Endothelial cell of umbilical vein (primary cell): ENCODE measurements at regions not wholly inside any gene's neighbourhood (a gene's known extent, or its start where the extent isn't known, plus 50 kb on each side); places are given as distances from the start of the nearest gene placed in this dataset.

Experiments
- BruUV-seq: library from RNA; stranded (reverse); fragments of 400-500 nt; replicated peaks from 2 replicates; lab custom pipeline; 2021; lab: Mats Ljungman, UMichigan
- CTCF ChIA-PET: fragments of 300-600, 350-600 bp; sonication (Branson Sonifier 250); formaldehyde crosslinking; loops from one replicate; lab custom pipeline; 2021; ENCODE audit warnings: antibody characterized with exemption, inconsistent platforms; lab: Charles Lee
- POLR2A ChIA-PET: fragments of 300-600, 350-600 bp; sonication (Branson Sonifier 250); formaldehyde crosslinking; loops from one replicate; lab custom pipeline; 2021; ENCODE audit warnings: antibody characterized with exemption, inconsistent platforms; lab: Charles Lee
- DNase-seq: peaks from one replicate; pipeline ENCODE4 v3.0.0-alpha.2; 2011; ENCODE audit warnings: low read depth, low spot score
- FAIRE-seq: peaks from 2 replicates; lab custom pipeline; 2011; peaks lifted over from hg19 to GRCh38; lab: Jason Lieb, UNC
- H2AFZ ChIP-seq: 2 replicates; pipeline ENCODE4 v1.6.0; 2012; ENCODE audit warnings: low read depth, low read length, control low read depth, inconsistent platforms
- H3K27ac ChIP-seq: 2 replicates; pipeline ENCODE4 v1.5.1; 2011; ENCODE audit warnings: low read depth, mild to moderate bottlenecking, control low read depth, low read length, moderate library complexity; ENCODE audit not compliant: insufficient read depth
- H3K27me3 ChIP-seq, 2 experiments: 2 replicates each; pipeline versions ENCODE4 v1.6.0 to v1.6.1; 2011; ENCODE audit warnings: low read length in 2 of 2, mixed read lengths in 1 of 2; ENCODE audit not compliant: control insufficient read depth in 2 of 2, insufficient read depth in 2 of 2
- H3K36me3 ChIP-seq, 2 experiments: 2 replicates in 1 of 2; 3 replicates in 1 of 2; pipeline ENCODE4 v1.5.1; 2011; ENCODE audit warnings: low read length in 2 of 2, mild to moderate bottlenecking in 1 of 2, moderate library complexity in 1 of 2; ENCODE audit not compliant: control insufficient read depth in 2 of 2, insufficient read depth in 2 of 2; ENCODE audit errors: extremely low read depth in 1 of 2
- H3K4me1 ChIP-seq: 3 replicates; pipeline ENCODE4 v1.5.1; 2011; ENCODE audit warnings: mild to moderate bottlenecking, low read length; ENCODE audit not compliant: control insufficient read depth, insufficient read depth; ENCODE audit errors: extremely low read depth
- H3K4me2 ChIP-seq: 2 replicates; pipeline ENCODE4 v1.6.1; 2011; ENCODE audit warnings: low read length, control low read depth, mixed read lengths; ENCODE audit not compliant: insufficient read depth
- H3K4me3 ChIP-seq, 3 experiments: fragments of 200-600 bp in 1 of 3; sonication (generic), shearing (Covaris generic) in 1 of 3; replicated peaks in 1 of 3; 2 replicates each; pipeline ENCODE4 v1.5.1; 2011 to 2016; ENCODE audit warnings: control low read depth in 3 of 3, low read length in 3 of 3, mild to moderate bottlenecking in 2 of 3, inconsistent platforms in 1 of 3, low read depth in 1 of 3, moderate library complexity in 1 of 3; ENCODE audit not compliant: insufficient read depth in 1 of 3
- H3K79me2 ChIP-seq: 2 replicates; pipeline ENCODE4 v1.6.0; 2012; ENCODE audit warnings: low read length, inconsistent platforms; ENCODE audit not compliant: control insufficient read depth, insufficient read depth
- H3K9ac ChIP-seq: replicated peaks from 2 replicates; pipeline ENCODE3; 2011; ENCODE audit warnings: low read length, control low read depth; ENCODE audit not compliant: insufficient read depth; ENCODE audit errors: extremely low read depth
- H3K9me1 ChIP-seq: replicated peaks from 3 replicates; pipeline ENCODE4 v1.6.0; 2011; ENCODE audit warnings: mild to moderate bottlenecking, low read length; ENCODE audit not compliant: control insufficient read depth, insufficient read depth; ENCODE audit errors: extremely low read depth
- H3K9me3 ChIP-seq: replicated peaks from 2 replicates; pipeline ENCODE4 v1.5.1; 2012; ENCODE audit warnings: low read length, inconsistent platforms; ENCODE audit not compliant: control insufficient read depth, insufficient read depth
- H4K20me1 ChIP-seq: replicated peaks from 2 replicates; pipeline ENCODE3; 2011; ENCODE audit warnings: mild to moderate bottlenecking, low read length; ENCODE audit not compliant: control insufficient read depth, insufficient read depth; ENCODE audit errors: extremely low read depth
- CTCF ChIP-seq, 2 donors: IDR thresholded peaks; 1 replicate in 1 of 2; 2 replicates in 1 of 2; pipeline ENCODE4 v1.5.1; 2011; ENCODE audit warnings: low read length in 2 of 2, mild to moderate bottlenecking in 2 of 2, moderate library complexity in 2 of 2, control low read depth in 1 of 2, inconsistent platforms in 1 of 2, low read depth in 1 of 2; ENCODE audit not compliant: insufficient read depth in 1 of 2; ENCODE audit errors: extremely low read depth in 1 of 2
- EZH2 ChIP-seq: IDR thresholded peaks from 2 replicates; pipeline ENCODE4 v1.6.1; 2012; ENCODE audit warnings: borderline replicate concordance, low read depth, mild to moderate bottlenecking, moderate library complexity, low read length, inconsistent platforms; ENCODE audit not compliant: severe bottlenecking
- FOS ChIP-seq: IDR thresholded peaks from 2 replicates; pipeline ENCODE4 v1.6.1; 2011; ENCODE audit warnings: mild to moderate bottlenecking, low read length, moderate library complexity, borderline replicate concordance; ENCODE audit not compliant: insufficient read depth
- GATA2 ChIP-seq: IDR thresholded peaks from 2 replicates; pipeline ENCODE4 v1.7.0; 2011; ENCODE audit warnings: low read depth, mild to moderate bottlenecking, moderate library complexity, mixed read lengths, low read length; ENCODE audit not compliant: insufficient read length, insufficient read depth
- JUN ChIP-seq: IDR thresholded peaks from 2 replicates; pipeline ENCODE4 v1.6.1; 2011; ENCODE audit warnings: borderline replicate concordance, low read depth; ENCODE audit not compliant: insufficient read length, insufficient read depth
- MYC ChIP-seq: IDR thresholded peaks from one replicate; pipeline ENCODE4 v1.6.1; 2011; ENCODE audit warnings: mild to moderate bottlenecking, low read depth, low read length
- POLR2A ChIP-seq: IDR thresholded peaks from 2 replicates; pipeline ENCODE4 v1.6.1; 2012; ENCODE audit warnings: low read depth, mild to moderate bottlenecking, control low read depth, low read length
- POLR2AphosphoS5 ChIP-seq: IDR thresholded peaks from 2 replicates; pipeline ENCODE4 v1.6.1; 2012; ENCODE audit warnings: low read depth, mild to moderate bottlenecking, control low read depth, low read length, moderate library complexity; ENCODE audit not compliant: insufficient read depth
- dilution Hi-C: fragments of 300-500 bp; cut with MboI; formaldehyde crosslinking; loops from one replicate; pipeline ENCODE4 v1.15.0; 2019; ENCODE audit warnings: low sequenced_read_pairs; ENCODE audit not compliant: extremely low pct_ligation_motif_present
- intact Hi-C: fragments of 100-400 bp; cut with micrococcal nuclease; formaldehyde crosslinking; loops from one replicate; pipeline ENCODE4 v1.10.0; 2022
- TF ChIP-seq, protein P1 (sequence below): IDR thresholded peaks from 2 replicates; pipeline ENCODE4 v1.6.1; 2011; ENCODE audit not compliant: insufficient read depth, insufficient read length

DNA sequence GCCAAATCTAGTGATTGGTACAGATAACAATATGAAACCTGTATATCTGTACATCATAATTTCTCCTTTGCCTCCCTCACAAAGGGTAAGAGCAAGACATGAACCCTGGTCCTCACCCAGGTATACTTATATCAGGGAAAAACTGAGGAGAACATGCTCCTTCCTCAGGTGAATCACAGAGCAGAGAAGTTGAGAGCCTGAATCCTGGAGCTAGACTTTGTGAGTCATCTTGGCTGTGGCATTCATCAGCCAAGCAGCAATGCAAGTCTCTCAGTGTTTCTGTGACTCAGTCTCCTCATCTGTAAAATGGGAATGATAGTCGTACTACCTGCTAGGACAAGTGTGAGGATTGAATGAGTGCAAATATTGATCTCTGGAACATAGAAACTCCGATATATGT lies 165.7 kb upstream of the ADAMTS9 start:
- Histone ChIP-seq H3K36me3 (no peaks in the 10 kb centered on the region), H3K4me3 (no peak overlapping the region), H3K27me3 (no peaks in the 10 kb centered on the region), H3K9ac (no peak overlapping the region), H3K4me2 (no peak overlapping the region), H3K4me1 (no peaks in the 10 kb centered on the region), H3K9me1 (no peaks in the 10 kb centered on the region), H3K27ac (no peak overlapping the region), H3K9me3 (no peaks in the 10 kb centered on the region), H2AFZ (no peak overlapping the region), H3K79me2 (no peaks in the 10 kb centered on the region), H4K20me1 (no peaks in the 10 kb centered on the region)
- no peak for TF ChIP-seq FOS
- no peak for TF ChIP-seq MYC
- TF ChIP-seq CTCF (IDR thresholded peaks at IDR 0.05; ENCODE audit: extremely low read depth in 1 of 2, insufficient read depth in 1 of 2, low read depth in 1 of 2, low read length in 2 of 2) = no peak
- TF ChIP-seq GATA2 = no peak
- TF ChIP-seq, protein P1, sequence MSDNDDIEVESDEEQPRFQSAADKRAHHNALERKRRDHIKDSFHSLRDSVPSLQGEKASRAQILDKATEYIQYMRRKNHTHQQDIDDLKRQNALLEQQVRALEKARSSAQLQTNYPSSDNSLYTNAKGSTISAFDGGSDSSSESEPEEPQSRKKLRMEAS = no peak
- TF ChIP-seq POLR2AphosphoS5 = no peak
- TF ChIP-seq POLR2A = no peak
- DNase-seq (no peak), FAIRE-seq (no peak)
- ChIA-PET POLR2A (no interaction called here), CTCF (no interaction called here)
- BruUV-seq = no TSS peak
- dilution Hi-C loops (no loop called here), intact Hi-C loops (no loop called here)

DNA sequence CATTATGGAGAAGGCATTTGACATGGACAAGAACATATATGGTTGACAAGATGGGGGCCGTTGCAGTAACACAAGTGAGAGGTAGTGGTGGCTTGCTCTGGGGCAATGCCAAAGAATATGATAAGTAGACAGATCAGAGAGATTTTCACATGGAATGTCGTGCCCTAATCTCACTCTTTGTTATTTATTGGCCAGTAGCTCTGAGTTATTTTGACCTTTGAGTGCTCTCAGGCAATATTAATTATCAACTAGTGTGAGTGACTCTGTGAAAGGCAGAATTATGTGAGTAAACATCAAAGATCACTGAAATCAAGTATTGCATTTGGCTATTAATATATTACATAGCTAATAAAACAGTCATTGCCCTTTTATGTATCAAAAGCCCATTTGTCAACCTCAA lies 164.9 kb upstream of the ADAMTS9 start:
- CTCF ChIA-PET = no interaction called here
- no peaks in the 10 kb centered on the region for H3K9me3 ChIP-seq
- H3K4me3 ChIP-seq = no peak overlapping the region
- H3K79me2 ChIP-seq = no peaks in the 10 kb centered on the region
- intact Hi-C loops (no loop called here), dilution Hi-C loops (no loop called here)
- H2AFZ ChIP-seq = no peak overlapping the region
- H3K9me1 ChIP-seq = no peaks in the 10 kb centered on the region
- no peaks in the 10 kb centered on the region for H4K20me1 ChIP-seq
- H3K27ac ChIP-seq = no peak overlapping the region
- H3K36me3 ChIP-seq = no peaks in the 10 kb centered on the region
- FAIRE-seq (no peak), DNase-seq (no peak)
- no peak overlapping the region for H3K9ac ChIP-seq
- no peaks in the 10 kb centered on the region for H3K4me1 ChIP-seq
- POLR2A ChIA-PET = no interaction called here
- no peak overlapping the region for H3K4me2 ChIP-seq
- TF ChIP-seq, protein P1 = no peak
- TF ChIP-seq POLR2AphosphoS5 (no peak), CTCF (IDR thresholded peaks at IDR 0.05; ENCODE audit: extremely low read depth in 1 of 2, insufficient read depth in 1 of 2, low read depth in 1 of 2, low read length in 2 of 2) (no peak), FOS (no peak), POLR2A (no peak), EZH2 (no peak), GATA2 (no peak), MYC (no peak), JUN (no peak)
- H3K27me3 ChIP-seq = no peaks in the 10 kb centered on the region
- BruUV-seq = no TSS peak
